Activated naive CD4-positive, alpha-beta T cell treated with anti-CD3 and anti-CD28 coated beads, Interleukin-2, amount 50 U/mL, for 24 hours (primary cell): ENCODE measurements at regions not wholly inside any gene's neighbourhood (a gene's known extent, or its start where the extent isn't known, plus 50 kb on each side); places are given as distances from the start of the nearest gene placed in this dataset.

Source experiments
- H3K27ac Mint-ChIP-seq: one replicate; pipeline ENCODE4 v1.8.0; 2021; ENCODE audit warnings: mild to moderate bottlenecking, mixed read lengths
- H3K27me3 Mint-ChIP-seq: one replicate; pipeline ENCODE4 v1.8.0; 2021; ENCODE audit warnings: mixed read lengths
- H3K36me3 Mint-ChIP-seq: one replicate; pipeline ENCODE4 v1.8.0; 2021; ENCODE audit warnings: mixed read lengths
- H3K4me1 Mint-ChIP-seq: one replicate; pipeline ENCODE4 v1.8.0; 2021; ENCODE audit warnings: mixed read lengths
- H3K4me3 Mint-ChIP-seq: one replicate; pipeline ENCODE4 v1.8.0; 2021; ENCODE audit warnings: mild to moderate bottlenecking, mixed read lengths
- H3K9me3 Mint-ChIP-seq: one replicate; pipeline ENCODE4 v1.8.0; 2021; ENCODE audit warnings: mixed read lengths

DNA sequence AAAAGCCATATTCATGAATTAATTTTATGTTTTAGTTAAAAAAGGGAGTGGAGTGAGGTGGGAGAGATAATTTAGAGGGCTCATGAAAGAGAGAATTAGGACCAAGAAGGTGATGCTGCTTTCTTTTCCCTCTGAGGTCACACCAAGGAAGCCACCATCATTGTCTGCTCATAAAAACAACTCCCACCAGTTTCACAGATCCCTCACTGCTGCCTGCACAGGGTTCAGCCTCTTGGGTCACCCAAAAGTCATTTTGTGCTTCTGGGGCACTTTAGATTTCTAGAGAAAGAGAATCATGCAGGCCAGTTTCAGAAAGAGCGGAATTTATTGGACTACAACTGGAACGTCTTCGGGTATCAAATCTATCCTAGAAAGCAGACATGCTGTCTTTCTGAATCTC, 241.4 kb upstream of the EOMES start:
- Mint-ChIP-seq H3K36me3 (no peaks in the 10 kb centered on the region), H3K27ac (no peak overlapping the region), H3K4me1 (peaks cover 14% of the 10 kb centered on the region), H3K4me3 (no peak overlapping the region), H3K27me3 (no peaks in the 10 kb centered on the region), H3K9me3 (no peaks in the 10 kb centered on the region)

- no peaks in the 10 kb centered on the region for H3K4me1 Mint-ChIP-seq
- peaks cover 4% of the 10 kb centered on the region for H3K9me3 Mint-ChIP-seq
- H3K27ac Mint-ChIP-seq = no peak overlapping the region
- H3K4me3 Mint-ChIP-seq = no peak overlapping the region
- H3K36me3 Mint-ChIP-seq = no peaks in the 10 kb centered on the region
- H3K27me3 Mint-ChIP-seq = no peaks in the 10 kb centered on the region
Observed at GRCh38 chr3:27971600-27971999, 249.5 kb upstream of the EOMES start.

- H3K36me3 Mint-ChIP-seq = no peaks in the 10 kb centered on the region
- H3K27ac Mint-ChIP-seq = no peak overlapping the region
- H3K9me3 Mint-ChIP-seq = no peaks in the 10 kb centered on the region
- H3K4me3 Mint-ChIP-seq = no peak overlapping the region
- H3K27me3 Mint-ChIP-seq = no peaks in the 10 kb centered on the region
- H3K4me1 Mint-ChIP-seq = peaks cover 3% of the 10 kb centered on the region
Observed at GRCh38 chr3:27976933-27977332, 254.8 kb upstream of the EOMES start.

DNA sequence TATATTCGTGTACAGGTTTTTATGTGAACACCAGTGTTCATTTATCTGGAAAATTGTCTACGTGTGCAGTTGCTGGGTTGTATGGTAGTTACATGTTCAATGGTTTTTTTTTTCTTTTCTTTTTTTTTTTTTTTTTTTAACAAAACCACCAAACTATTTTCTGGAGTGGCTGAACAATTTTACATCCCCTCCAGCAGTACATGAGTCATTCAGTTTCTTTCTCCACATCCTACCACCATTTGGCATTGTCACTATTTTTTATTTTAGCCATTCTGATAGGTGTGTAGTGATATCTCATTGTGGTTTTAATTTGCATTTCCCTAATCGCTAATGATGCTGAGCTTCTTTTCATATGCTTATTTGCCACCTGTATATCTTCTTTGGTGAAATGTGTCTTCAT, 256.3 kb upstream of the EOMES start:
- Mint-ChIP-seq H3K27ac (no peak overlapping the region), H3K36me3 (no peaks in the 10 kb centered on the region), H3K27me3 (no peaks in the 10 kb centered on the region), H3K4me3 (no peak overlapping the region), H3K9me3 (no peaks in the 10 kb centered on the region), H3K4me1 (peaks cover 3% of the 10 kb centered on the region)

GRCh38 chr3:27985369-27986035, 255.9 kb upstream of the CMC1 start:
- Mint-ChIP-seq H3K9me3 (no peaks in the 10 kb centered on the region), H3K4me3 (no peak overlapping the region), H3K4me1 (no peaks in the 10 kb centered on the region), H3K27ac (no peak overlapping the region), H3K36me3 (no peaks in the 10 kb centered on the region), H3K27me3 (no peaks in the 10 kb centered on the region)

DNA sequence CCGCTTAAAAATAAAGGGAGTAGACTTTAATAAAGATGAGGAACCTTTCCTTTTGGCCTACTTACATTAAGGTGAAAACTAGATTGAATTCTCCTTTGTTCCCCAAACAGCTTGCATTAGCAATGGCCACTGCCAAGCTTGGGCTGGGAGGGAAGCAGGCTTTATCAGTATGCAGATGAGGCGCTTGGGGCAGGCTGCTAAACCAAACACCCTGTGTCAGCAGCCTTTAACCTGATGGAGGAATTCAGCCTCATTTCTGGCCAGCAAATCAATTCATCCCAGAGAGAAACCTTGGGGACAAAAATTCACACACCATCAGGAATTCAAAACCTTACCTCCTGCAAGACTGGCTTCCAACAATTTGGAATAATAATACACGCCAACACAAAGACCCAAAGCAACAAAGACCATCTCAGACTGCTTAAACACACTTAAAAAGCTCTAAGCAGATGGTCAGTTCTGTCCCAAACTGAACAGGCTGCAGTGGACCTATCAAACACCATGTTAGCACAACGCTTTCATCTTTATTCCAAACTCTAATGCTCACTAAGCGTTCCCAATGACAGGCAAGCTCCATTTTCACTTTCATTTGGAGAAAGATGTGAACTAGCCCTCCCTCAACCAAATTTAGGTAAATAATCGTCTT, 255.1 kb upstream of the CMC1 start:
- no peak overlapping the region for H3K4me3 Mint-ChIP-seq
- no peaks in the 10 kb centered on the region for H3K27me3 Mint-ChIP-seq
- H3K4me1 Mint-ChIP-seq = no peaks in the 10 kb centered on the region
- no peaks in the 10 kb centered on the region for H3K36me3 Mint-ChIP-seq
- H3K27ac Mint-ChIP-seq = no peak overlapping the region
- no peaks in the 10 kb centered on the region for H3K9me3 Mint-ChIP-seq

DNA sequence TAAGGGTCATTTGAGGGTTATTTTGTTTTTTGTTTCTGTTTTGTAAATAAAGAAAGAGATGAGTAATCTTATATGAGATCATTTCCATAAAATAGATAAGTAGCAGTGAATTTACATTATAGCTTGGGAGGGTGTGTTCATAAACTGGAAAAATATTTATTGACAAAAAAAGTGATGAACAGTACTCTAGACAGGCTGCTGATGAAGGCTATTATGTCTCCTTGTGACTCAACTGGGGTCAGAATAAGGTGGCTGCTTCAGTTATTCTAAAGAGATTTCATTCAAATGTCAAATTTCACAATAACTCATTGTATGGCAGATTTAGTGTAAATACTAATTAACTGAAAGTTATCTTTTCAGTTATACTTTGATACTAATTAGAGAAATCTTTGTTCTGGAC, 251.1 kb upstream of the CMC1 start:
- no peaks in the 10 kb centered on the region for H3K27me3 Mint-ChIP-seq
- H3K4me3 Mint-ChIP-seq = no peak overlapping the region
- no peaks in the 10 kb centered on the region for H3K9me3 Mint-ChIP-seq
- H3K27ac Mint-ChIP-seq = no peak overlapping the region
- no peaks in the 10 kb centered on the region for H3K4me1 Mint-ChIP-seq
- H3K36me3 Mint-ChIP-seq = no peaks in the 10 kb centered on the region

DNA sequence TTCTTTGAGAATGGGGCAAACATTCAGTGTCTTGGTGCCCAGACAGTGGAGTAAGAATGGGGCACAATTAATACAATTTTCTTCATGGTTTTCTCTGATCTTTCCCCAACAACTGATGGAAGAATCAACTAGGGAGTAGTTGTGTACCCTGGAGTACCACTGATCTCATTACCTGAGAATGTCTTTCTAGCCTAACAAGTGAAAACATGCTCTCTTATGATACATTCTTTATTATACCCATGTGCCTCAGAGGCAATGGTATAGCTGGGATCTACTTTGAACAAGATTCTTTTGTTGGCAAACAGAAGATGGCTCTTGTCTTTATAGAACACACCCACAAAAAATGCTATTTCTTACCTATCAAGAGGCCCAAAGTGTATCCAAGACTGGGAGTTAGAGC, 250.6 kb upstream of the CMC1 start:
- Mint-ChIP-seq H3K27me3 (no peaks in the 10 kb centered on the region), H3K27ac (no peak overlapping the region)

DNA sequence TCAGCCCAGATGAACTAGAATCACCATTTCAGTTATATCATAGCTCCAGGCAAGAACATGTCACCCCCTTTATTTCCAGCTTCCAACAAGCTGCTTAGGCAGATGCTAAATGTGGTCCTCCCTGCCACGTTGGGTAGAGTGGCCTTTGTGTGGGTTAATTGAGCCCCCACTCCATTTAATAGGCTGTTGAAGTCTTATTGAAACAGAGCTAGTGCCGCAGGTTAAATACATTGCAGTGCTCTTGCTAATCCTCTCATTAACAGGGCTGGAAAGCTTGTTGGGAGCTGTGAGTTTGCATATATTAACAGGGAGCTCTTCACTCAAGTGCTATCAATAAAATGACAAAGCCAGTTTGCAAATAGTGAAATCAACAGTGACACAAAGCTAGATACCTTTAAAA, 248.4 kb upstream of the CMC1 start:
- Mint-ChIP-seq H3K36me3 (no peaks in the 10 kb centered on the region), H3K4me3 (no peak overlapping the region), H3K27ac (no peak overlapping the region), H3K4me1 (no peaks in the 10 kb centered on the region), H3K27me3 (no peaks in the 10 kb centered on the region), H3K9me3 (no peaks in the 10 kb centered on the region)

More for the DNA sequence above, 250.6 kb upstream of the CMC1 start:
- no peaks in the 10 kb centered on the region for H3K9me3 Mint-ChIP-seq
- H3K4me1 Mint-ChIP-seq = no peaks in the 10 kb centered on the region
- H3K36me3 Mint-ChIP-seq = no peaks in the 10 kb centered on the region
- H3K4me3 Mint-ChIP-seq = no peak overlapping the region

- peaks cover 5% of the 10 kb centered on the region for H3K9me3 Mint-ChIP-seq
- H3K27me3 Mint-ChIP-seq = no peaks in the 10 kb centered on the region
- no peaks in the 10 kb centered on the region for H3K4me1 Mint-ChIP-seq
- no peak overlapping the region for H3K27ac Mint-ChIP-seq
- no peak overlapping the region for H3K4me3 Mint-ChIP-seq
- peaks cover 5% of the 10 kb centered on the region for H3K36me3 Mint-ChIP-seq
Observed at GRCh38 chr3:28000608-28001007, 240.8 kb upstream of the CMC1 start.

DNA sequence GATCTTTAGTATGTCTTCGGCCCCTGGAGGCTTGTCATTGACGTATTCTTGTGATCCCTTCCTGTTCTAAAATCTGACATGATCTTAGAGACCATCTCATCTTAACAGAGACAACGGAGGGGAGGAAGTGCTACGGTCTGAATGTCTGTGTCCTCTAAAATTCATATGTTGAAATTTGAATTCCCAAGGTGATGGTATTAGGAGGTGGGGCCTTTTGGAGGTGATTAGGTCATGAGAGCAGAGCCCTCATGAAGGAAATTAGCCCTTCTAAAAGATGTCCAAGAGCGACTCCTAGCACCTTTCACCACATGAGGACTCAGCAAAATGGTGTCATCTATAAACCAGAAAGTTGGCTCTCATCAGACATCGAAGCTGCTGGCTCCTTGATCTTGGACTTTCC, 233.2 kb upstream of the CMC1 start:
- H3K36me3 Mint-ChIP-seq = no peaks in the 10 kb centered on the region
- no peak overlapping the region for H3K27ac Mint-ChIP-seq
- peaks cover 5% of the 10 kb centered on the region for H3K9me3 Mint-ChIP-seq
- no peak overlapping the region for H3K4me3 Mint-ChIP-seq
- no peaks in the 10 kb centered on the region for H3K4me1 Mint-ChIP-seq
- no peaks in the 10 kb centered on the region for H3K27me3 Mint-ChIP-seq

- Mint-ChIP-seq H3K36me3 (no peaks in the 10 kb centered on the region), H3K27me3 (no peaks in the 10 kb centered on the region), H3K4me1 (no peaks in the 10 kb centered on the region), H3K4me3 (no peak overlapping the region), H3K27ac (no peak overlapping the region), H3K9me3 (no peaks in the 10 kb centered on the region)
Observed at GRCh38 chr3:28012830-28013229, 228.6 kb upstream of the CMC1 start.

DNA sequence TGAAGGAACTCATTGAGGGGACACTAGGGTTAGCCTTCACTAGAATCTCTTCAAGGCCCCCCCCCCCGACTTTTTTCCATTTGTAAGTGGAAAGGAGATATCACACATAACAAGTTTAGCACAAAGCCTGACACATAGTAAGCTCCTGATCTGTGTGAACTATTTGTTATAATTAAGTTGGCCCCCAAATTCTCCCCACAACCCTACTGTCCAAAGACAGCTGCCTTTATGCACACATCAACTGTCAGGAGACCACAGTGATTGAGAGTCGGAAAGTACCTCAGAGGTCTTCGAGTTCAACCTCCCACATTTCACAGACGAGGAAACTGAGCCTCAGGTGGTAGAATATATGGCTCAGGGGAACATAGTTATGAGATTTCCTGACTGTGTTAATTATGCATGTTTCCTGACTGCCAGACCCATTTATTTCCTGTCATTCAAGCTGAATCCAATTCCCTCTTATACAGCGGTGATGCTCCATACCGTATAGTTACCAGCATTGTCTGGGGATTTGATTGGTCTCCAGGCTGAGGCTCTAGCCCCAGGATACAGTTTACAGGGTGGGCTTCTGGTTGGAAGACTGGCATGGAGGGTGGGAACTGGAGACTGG, 227.4 kb upstream of the CMC1 start:
- H3K27me3 Mint-ChIP-seq = no peaks in the 10 kb centered on the region
- H3K27ac Mint-ChIP-seq = no peak overlapping the region
- no peak overlapping the region for H3K4me3 Mint-ChIP-seq
- H3K36me3 Mint-ChIP-seq = no peaks in the 10 kb centered on the region
- H3K4me1 Mint-ChIP-seq = no peaks in the 10 kb centered on the region
- no peaks in the 10 kb centered on the region for H3K9me3 Mint-ChIP-seq

DNA sequence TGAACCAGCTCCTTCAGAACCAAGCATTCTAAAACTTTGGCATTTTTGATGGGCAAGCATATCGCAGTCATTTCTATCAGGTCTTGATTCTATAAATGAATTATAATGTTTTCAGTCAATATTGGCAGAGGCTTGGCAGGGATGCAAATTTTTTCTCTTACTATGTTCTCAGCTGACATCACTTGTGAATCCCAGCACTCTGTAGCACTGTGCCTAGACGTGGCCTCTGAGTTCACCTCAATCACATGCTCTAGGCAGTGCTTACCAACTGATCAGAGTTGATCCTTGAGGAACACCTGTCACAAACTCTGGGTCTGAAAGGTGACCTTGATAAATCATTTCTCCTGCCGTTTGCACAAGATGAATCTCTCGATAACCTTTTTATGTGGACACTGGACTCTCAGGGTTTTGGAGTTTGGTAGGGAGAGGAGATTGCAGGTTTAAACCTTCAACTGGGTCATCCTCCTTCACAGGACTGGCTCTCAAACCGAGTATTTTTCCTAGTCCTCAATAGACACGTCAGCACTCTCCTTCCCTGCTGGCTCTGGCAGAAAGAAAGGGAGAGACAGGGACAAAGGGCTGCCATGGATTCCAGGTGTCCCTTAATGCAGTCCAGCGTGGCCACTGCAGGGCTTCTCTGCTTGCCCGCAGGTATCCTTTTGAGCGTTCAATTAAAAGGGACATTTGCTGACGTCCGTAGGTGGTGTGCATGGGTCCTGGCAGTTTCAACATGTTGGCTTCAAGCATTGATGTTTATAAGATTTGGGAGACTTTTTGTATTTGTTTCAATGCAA, 222.3 kb upstream of the CMC1 start:
- Mint-ChIP-seq H3K27ac (no peak overlapping the region), H3K4me1 (no peaks in the 10 kb centered on the region), H3K36me3 (peaks cover 3% of the 10 kb centered on the region), H3K9me3 (peaks cover 7% of the 10 kb centered on the region), H3K4me3 (no peak overlapping the region), H3K27me3 (no peaks in the 10 kb centered on the region)

DNA sequence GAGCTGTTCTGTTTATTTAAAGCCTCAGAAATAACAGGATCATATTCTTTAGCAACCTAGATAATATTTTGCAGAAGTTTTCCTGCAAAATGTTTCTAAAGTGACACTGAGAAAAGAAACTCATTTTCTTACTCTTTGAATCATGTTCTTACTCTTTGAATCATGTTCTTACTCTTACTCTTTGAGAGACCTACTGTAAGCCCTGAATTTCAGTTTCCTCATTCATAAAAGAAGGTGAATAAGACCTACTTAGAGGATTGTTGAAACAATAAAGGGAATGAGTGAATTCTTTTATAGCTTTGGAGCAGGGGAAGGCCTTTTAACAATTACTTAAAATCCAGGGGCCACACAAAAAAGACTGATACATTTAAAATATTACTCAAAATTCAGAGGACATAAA, 221.7 kb upstream of the CMC1 start:
- no peak overlapping the region for H3K4me3 Mint-ChIP-seq
- H3K9me3 Mint-ChIP-seq = peaks cover 7% of the 10 kb centered on the region
- peaks cover 3% of the 10 kb centered on the region for H3K36me3 Mint-ChIP-seq
- H3K27ac Mint-ChIP-seq = no peak overlapping the region
- H3K27me3 Mint-ChIP-seq = no peaks in the 10 kb centered on the region
- no peaks in the 10 kb centered on the region for H3K4me1 Mint-ChIP-seq

DNA sequence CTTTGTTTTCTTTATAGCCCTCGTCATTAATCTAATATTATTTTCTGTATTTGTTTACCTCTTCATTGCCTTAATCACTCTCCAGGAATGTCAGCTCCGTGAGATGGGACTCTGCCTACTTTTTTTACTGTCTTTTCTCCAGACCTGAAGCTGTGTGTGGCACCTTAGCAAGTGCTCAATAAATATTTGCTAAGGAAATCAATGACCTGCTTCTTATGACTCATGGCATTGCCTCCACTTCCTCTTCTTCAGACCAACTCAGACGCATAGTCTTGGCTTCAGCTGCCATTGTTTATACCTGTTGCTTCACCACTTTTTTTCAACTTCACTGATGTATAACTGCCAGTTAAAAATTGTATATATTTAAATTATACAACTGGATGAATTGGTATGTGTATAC, 218.5 kb upstream of the CMC1 start:
- Mint-ChIP-seq H3K4me3 (no peak overlapping the region), H3K36me3 (peaks cover 3% of the 10 kb centered on the region), H3K9me3 (peaks cover 7% of the 10 kb centered on the region), H3K4me1 (no peaks in the 10 kb centered on the region), H3K27ac (no peak overlapping the region), H3K27me3 (no peaks in the 10 kb centered on the region)
